SHP77 (cell line): ENCODE measurements at regions not wholly inside any gene's neighbourhood (a gene's known extent, or its start where the extent isn't known, plus 50 kb on each side); places are given as distances from the start of the nearest gene placed in this dataset.
"Not testable (repeated sequence)": the region's sequence is repeated elsewhere in the genome, so short reads cannot be mapped to it uniquely, and the experiment has no call there.

Source experiments
- DNase-seq, 2 experiments: peaks; one replicate each; lab custom pipeline; 2025; lab: John Stamatoyannopoulos, UW

GRCh38 chr7:46934198-46934825, 647.6 kb downstream of the TNS3 start:
- no peak for DNase-seq

DNA sequence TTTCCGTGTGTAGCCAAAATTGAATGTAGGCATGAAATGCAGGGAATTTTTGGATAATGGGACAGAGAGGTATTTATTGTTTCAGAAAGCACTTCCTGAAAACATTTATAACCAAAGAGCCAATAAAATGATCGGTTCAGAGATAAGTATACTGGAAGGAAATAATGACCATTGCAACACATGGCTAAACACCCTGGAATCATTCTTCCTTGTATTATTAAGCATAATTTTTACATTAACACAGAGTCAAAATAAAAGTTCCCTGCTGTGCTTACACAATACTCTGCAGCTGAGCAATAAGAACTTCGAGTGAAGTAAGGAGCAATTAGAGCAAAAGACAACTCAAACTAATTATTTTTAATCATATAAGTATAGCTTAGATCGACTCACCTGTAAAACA, 648.3 kb downstream of the TNS3 start:
- no peak for DNase-seq

- DNase-seq, result no peak
These were observed 649.1 kb downstream of the TNS3 start for GRCh38 chr7:46932676-46933424.

DNA sequence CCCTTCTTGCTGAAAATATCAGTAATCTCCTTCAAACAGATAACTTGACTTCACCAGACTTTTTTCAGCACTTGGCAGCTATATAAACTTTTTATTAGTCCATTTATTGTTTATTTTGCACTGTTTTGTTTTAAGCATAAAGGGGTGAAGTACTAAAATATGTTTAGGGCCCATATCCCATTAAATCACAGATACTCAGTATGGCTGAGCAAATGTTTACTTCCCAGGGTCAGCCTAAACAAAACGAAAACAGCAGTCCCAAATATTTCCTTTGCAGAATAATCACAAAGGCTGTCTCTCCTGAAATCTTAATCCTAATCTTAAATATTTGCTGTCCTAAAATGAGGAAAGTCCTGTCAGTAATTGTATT, 649.6 kb downstream of the TNS3 start:
- DNase-seq, result no peak

DNA sequence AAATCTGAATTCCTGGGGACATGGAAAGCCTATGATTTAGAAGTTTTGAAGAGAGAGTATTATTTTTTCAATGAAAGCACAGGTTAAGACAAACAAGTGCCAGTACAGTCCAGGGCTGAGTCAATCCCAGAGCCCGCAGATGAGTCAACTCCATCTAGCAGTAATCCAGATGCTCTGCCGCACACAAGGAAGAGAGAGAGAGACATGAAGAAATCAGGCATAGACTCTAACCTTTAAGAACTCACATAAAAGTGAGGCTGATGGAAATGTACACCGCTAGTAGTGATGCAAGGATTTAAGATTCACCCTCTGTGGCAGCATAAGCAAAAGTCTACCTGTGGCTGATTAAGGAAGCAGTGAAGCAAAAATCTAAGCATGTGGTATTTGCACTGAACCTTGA, 651.5 kb downstream of the TNS3 start:
- DNase-seq, result no peak

DNA sequence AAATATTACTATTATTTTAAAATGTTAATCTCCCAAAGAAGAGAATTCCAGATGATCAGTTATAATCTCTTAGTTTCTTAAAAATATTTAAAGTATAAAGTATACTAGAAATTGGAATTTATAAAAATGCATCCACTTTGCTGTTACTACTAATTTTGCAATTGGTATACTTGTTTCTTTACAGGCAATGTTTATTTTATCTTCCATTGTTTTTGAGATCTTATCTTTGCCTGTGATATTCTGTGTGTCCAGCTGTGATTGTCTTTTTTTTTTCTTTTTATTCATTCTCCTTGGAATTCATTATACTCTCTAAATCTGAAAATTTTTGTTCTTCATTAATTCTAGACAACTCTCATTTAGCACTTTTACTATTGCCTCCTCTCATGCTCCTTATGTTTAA, 652.6 kb downstream of the TNS3 start:
- DNase-seq, result no peak

GRCh38 chr7:46928719-46929118, 653.2 kb downstream of the TNS3 start:
- no peak for DNase-seq

GRCh38 chr7:46927131-46927810, 654.6 kb downstream of the TNS3 start:
- no peak for DNase-seq

- no peak for DNase-seq
These were observed 665.3 kb downstream of the TNS3 start for GRCh38 chr7:46916581-46916980.

- DNase-seq, result no peak
These were observed 669.2 kb downstream of the TNS3 start for GRCh38 chr7:46912692-46913091.

- no peak for DNase-seq
These were observed 672.3 kb downstream of the TNS3 start for GRCh38 chr7:46909601-46910051.

- DNase-seq, result no peak
These were observed 673.1 kb downstream of the TNS3 start for GRCh38 chr7:46908770-46909169.

DNA sequence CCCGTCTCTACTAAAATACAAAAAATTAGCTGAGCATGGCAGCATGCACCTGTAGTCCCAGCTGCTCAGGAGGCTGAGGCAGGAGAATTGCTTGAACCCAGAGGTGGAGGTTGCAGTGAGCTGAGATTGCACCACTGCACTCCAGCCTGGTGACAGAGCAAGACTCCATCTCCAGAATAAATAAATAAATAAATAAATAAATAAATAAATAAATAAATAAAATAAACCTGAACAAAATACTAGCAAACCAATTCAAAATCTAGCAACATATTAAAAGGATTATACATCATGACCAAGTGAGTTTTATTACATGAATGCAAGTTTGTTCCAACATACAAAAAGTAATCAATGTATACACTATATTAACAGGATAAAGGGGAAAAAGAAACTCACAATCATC, 677.4 kb downstream of the TNS3 start:
- not testable (repeated sequence) for DNase-seq

- no peak for DNase-seq
These were observed 679.4 kb downstream of the TNS3 start for GRCh38 chr7:46902463-46902862.

GRCh38 chr7:46900312-46901263, 681.3 kb downstream of the TNS3 start:
- DNase-seq, result no peak

- no peak for DNase-seq
These were observed 684.5 kb downstream of the TNS3 start for GRCh38 chr7:46897381-46897780.

GRCh38 chr7:46886669-46887374, 695.1 kb downstream of the TNS3 start:
- no peak for DNase-seq

GRCh38 chr7:46885167-46885566, 696.7 kb downstream of the TNS3 start:
- DNase-seq, result no peak

- no peak for DNase-seq
These were observed 700.3 kb downstream of the TNS3 start for GRCh38 chr7:46881507-46882127.

DNA sequence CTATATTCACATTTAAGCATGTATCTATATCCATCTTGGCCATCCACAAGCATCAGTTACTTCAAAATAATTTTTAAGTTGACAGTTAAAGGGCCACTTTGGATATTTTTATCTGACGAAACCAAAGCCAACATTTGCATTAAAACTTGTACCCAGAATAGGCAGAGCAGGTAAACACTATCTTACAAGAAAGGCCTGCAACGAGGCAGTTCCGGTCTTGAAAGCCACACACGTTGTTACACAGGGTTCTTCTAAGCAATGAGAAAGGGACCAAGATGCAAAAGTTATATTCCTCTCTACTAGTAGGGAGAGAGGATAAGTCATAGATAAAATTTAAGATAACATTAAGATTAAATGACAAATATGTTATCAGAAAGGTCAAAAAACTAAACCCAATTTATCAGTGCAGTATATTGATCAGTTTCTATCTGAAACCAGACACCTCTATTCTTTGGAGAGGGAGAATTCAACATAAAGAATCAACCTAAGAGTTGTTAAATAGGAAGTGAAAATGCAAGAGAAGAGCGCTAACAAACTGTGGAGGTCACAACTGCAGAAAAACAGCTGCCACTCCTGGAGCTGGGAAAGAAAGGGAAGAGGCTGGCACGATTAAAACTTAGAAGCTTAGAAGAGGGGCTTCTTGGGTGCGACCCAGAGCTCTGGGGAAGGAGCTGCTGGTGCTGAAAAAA, 701.3 kb downstream of the TNS3 start:
- no peak for DNase-seq
